ENCODE measurements at regions not wholly inside any gene's neighbourhood (a gene's known extent, or its start where the extent isn't known, plus 50 kb on each side); places are given as distances from the start of the nearest gene placed in this dataset.
A peak's percentile ranks its signal among the peaks of the same experiment; 100 is the strongest.

GRCh38 chr17:412211-413015 lies 59.8 kb upstream of the RPH3AL start:
- FAIRE-seq = peak; percentile 80

- FAIRE-seq = no peak
Measured at GRCh38 chr17:411421-412120, 59.0 kb upstream of the RPH3AL start.

DNA sequence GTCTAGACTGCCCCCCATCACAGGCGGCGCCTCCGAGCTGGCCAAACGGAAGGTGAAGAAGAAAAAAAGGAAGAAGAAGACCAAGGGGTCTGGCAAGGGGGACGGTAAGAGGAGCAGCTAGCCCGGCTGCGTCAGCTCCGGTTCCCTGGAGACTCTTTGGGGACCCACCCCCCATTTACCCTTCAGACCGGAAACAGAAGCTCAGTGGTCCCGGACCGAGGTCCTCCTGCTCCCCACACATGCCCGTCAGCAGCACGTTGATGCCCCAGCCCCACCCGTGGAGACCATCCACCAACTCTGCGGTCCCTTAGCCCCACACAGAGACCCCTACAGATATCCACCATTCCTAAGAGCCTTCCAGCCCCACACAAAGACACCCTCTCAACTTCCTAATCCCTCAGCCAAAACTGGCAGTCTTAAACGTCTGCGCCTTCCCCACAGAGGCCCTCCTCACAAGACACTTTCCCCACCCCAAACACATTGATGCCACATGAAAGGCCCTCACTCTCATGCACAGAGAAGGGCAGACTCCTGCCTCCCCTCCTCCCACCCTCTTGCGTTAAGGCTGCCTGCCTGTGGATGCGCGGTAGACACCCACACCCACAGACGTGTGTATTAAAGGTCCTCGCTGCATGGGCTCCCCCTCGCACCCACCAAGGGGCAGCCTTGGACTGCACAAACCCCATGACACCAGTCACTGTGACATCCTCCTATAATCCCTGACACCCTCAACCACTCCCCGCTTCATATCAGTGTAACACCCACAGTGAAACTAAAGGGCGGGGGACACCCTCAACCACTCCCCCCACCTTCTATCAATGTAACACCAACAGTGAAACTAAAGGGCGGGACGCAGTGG lies 58.2 kb upstream of the RPH3AL start:
- no peak for FAIRE-seq

- FAIRE-seq = peak; percentile 99
Measured at GRCh38 chr17:409848-410542, 57.4 kb upstream of the RPH3AL start.

GRCh38 chr17:409308-409847 lies 56.8 kb upstream of the RPH3AL start:
- no peak for FAIRE-seq

- FAIRE-seq = no peak
Measured at GRCh38 chr17:404703-405102, 52.1 kb upstream of the RPH3AL start.
